ENCODE measurements at regions not wholly inside any gene's neighbourhood (a gene's known extent, or its start where the extent isn't known, plus 50 kb on each side); places are given as distances from the start of the nearest gene placed in this dataset.

- TF ChIP-seq ZNF274 (IDR thresholded peaks at IDR 0.05; ENCODE audit: low read depth, low read length) (no peak), SUZ12 (IDR thresholded peaks at IDR 0.05; ENCODE audit: extremely low read depth, insufficient read depth, insufficient read length) (no peak)
Observed at GRCh38 chr6:71488186-71488585, 199.6 kb downstream of the OGFRL1 start.

Measured in NT2/D1 (cell line).